SH-SY5Y (cell line): ENCODE measurements at regions not wholly inside any gene's neighbourhood (a gene's known extent, or its start where the extent isn't known, plus 50 kb on each side); places are given as distances from the start of the nearest gene placed in this dataset.

ENCODE experiments used
- GATA2 ChIP-seq: IDR thresholded peaks from 2 replicates; pipeline ENCODE4 v1.6.1; 2011; ENCODE audit warnings: mild to moderate bottlenecking, low read depth, low read length
- GATA3 ChIP-seq: IDR thresholded peaks from 2 replicates; pipeline ENCODE4 v1.6.1; 2011; ENCODE audit warnings: low read depth, mild to moderate bottlenecking, low read length, moderate library complexity

DNA sequence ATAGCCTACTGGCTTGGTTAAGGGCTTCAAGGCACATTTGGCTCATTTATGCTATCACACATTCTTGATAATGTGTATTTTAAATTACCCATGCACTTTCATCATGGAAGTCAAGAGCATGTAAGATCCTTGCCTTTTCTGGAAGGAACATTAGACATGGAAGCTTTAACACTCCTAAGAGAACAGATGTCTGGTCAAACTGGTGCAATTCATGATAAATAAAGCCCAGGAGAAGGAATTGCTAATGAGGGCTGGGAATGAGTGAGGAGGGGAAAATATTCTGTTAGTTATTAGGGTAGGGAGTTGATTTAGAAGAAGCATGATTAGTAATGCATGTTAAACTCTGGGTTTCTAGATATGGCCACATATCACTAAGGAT, 688.6 kb upstream of the CITED2 start:
- TF ChIP-seq GATA2 (no peak), GATA3 (no peak)
